OCI-LY7 (cell line): ENCODE measurements at regions not wholly inside any gene's neighbourhood (a gene's known extent, or its start where the extent isn't known, plus 50 kb on each side); places are given as distances from the start of the nearest gene placed in this dataset.

Source experiments
- BruUV-seq: library from RNA; stranded (reverse); fragments of 400-500 nt; replicated peaks from 2 replicates; lab custom pipeline; 2021; lab: Mats Ljungman, UMichigan
- CTCF ChIA-PET: fragments of 300-600 bp; sonication (Branson Sonifier 250); formaldehyde crosslinking; loops from one replicate; lab custom pipeline; 2022; ENCODE audit warnings: antibody characterized with exemption; ENCODE audit not compliant: unreplicated experiment; lab: Charles Lee
- POLR2A ChIA-PET: fragments of 300-600 bp; sonication (Branson Sonifier 250); formaldehyde crosslinking; loops from one replicate; lab custom pipeline; 2022; ENCODE audit warnings: antibody characterized with exemption; lab: Charles Lee
- DNase-seq: peaks from one replicate; pipeline ENCODE4 v3.0.0-alpha.2; 2015; ENCODE audit warnings: low spot score
- H2AFZ ChIP-seq: fragments of 200-600 bp; sonication (generic), shearing (Covaris generic); 2 replicates; pipeline ENCODE4 v1.6.1; 2014; ENCODE audit warnings: mild to moderate bottlenecking, antibody characterized with exemption, low read length, moderate library complexity
- H3K27ac ChIP-seq: fragments of 200-600 bp; sonication (generic); 2 replicates; pipeline ENCODE4 v1.5.1; 2014; ENCODE audit warnings: mixed run types, low read depth, mild to moderate bottlenecking, moderate library complexity, low read length, inconsistent platforms; ENCODE audit not compliant: poor library complexity, severe bottlenecking
- H3K36me3 ChIP-seq: fragments of 200-600 bp; sonication (generic); 2 replicates; pipeline ENCODE4 v1.6.1; 2014; ENCODE audit warnings: mild to moderate bottlenecking, antibody characterized with exemption, low read length, moderate library complexity, mixed read lengths; ENCODE audit not compliant: insufficient read depth
- H3K4me1 ChIP-seq: fragments of 200-600 bp; sonication (generic); 2 replicates; pipeline ENCODE4 v1.5.1; 2014; ENCODE audit warnings: mild to moderate bottlenecking, low read length; ENCODE audit not compliant: insufficient read depth, poor library complexity, severe bottlenecking
- H3K4me2 ChIP-seq: fragments of 200-600 bp; sonication (generic); 2 replicates; pipeline ENCODE4 v1.6.1; 2014; ENCODE audit warnings: mild to moderate bottlenecking, low read length
- H3K4me3 ChIP-seq: fragments of 200-600 bp; sonication (generic); 2 replicates; pipeline ENCODE4 v1.5.1; 2014; ENCODE audit warnings: mild to moderate bottlenecking, low read depth, low read length; ENCODE audit not compliant: poor library complexity, severe bottlenecking
- H3K79me2 ChIP-seq: fragments of 200-600 bp; sonication (generic); 2 replicates; pipeline ENCODE4 v1.6.1; 2016; ENCODE audit warnings: low read depth, mild to moderate bottlenecking, low read length, moderate library complexity, mixed read lengths; ENCODE audit not compliant: insufficient read depth
- H3K9me2 ChIP-seq: fragments of 200-600 bp; sonication (generic); 2 replicates; pipeline ENCODE4 v1.6.1; 2016; ENCODE audit warnings: mild to moderate bottlenecking, low read length, mixed read lengths; ENCODE audit not compliant: insufficient read depth
- H3K9me3 ChIP-seq: fragments of 200-600 bp; sonication (generic); 2 replicates; pipeline ENCODE4 v1.6.1; 2014; ENCODE audit warnings: mild to moderate bottlenecking, mixed run types, low read length, mixed read lengths
- H4K20me1 ChIP-seq: fragments of 200-600 bp; sonication (generic); 2 replicates; pipeline ENCODE4 v1.6.1; 2014; ENCODE audit warnings: mild to moderate bottlenecking, antibody characterized with exemption, low read length, moderate library complexity, mixed read lengths; ENCODE audit not compliant: insufficient read depth
- EZH2phosphoT487 ChIP-seq: fragments of 200-600 bp; sonication (generic); IDR thresholded peaks from 2 replicates; pipeline ENCODE4 v1.6.1; 2018; ENCODE audit warnings: low read depth, borderline replicate concordance, mild to moderate bottlenecking, mixed run types, antibody characterized with exemption, low read length, moderate library complexity, mixed read lengths
- intact Hi-C: fragments of 100-400 bp; cut with micrococcal nuclease; formaldehyde crosslinking; loops from one replicate; pipeline ENCODE4 v1.10.0; 2022; ENCODE audit not compliant: unreplicated experiment
- TF ChIP-seq, protein P1 (sequence below): fragments of 200-600 bp; sonication (generic); conservative IDR thresholded peaks from 2 replicates; pipeline ENCODE4 v1.5.1; 2014; ENCODE audit warnings: mild to moderate bottlenecking, antibody characterized with exemption, low read length, moderate library complexity, mixed read lengths

DNA sequence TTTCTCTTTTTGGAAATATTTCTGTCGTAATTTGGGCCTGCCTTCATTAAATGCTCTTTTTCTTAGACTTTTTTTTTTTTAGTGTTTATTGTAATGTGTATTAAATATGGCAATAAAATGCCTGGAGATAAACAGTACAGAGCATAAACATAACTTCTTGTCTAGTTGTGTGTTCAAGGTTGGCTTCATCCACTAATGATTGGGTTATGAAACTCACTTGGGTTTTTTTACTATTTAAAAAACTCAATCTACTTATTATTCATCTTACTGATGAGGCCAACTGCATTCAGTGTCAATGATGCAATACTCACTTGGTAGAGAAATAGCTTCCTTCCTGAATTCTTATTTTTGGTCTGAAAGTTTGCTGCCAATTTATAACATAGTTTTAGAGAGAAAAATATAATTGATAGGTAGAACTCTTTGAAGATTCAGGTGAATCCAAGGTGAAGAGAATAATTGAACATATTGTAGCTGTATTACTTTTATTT lies 144.2 kb upstream of the NABP1 start:
- ChIA-PET CTCF (interaction anchor here (1.1 kb wide), 1 partner anchor 25 kb away, joined by 3 read pairs; no protein-coding TSS in a partner anchor), POLR2A (no interaction called here)
- Histone ChIP-seq H3K4me2 (no peak overlapping the region), H3K79me2 (no peaks in the 10 kb centered on the region), H3K36me3 (no peaks in the 10 kb centered on the region), H2AFZ (no peak overlapping the region), H3K9me3 (no peaks in the 10 kb centered on the region), H3K4me3 (no peak overlapping the region), H3K4me1 (no peaks in the 10 kb centered on the region), H3K9me2 (no peaks in the 10 kb centered on the region), H3K27ac (no peak overlapping the region), H4K20me1 (no peaks in the 10 kb centered on the region)
- BruUV-seq: no TSS peak
- no peak for TF ChIP-seq EZH2phosphoT487
- TF ChIP-seq, protein P1, sequence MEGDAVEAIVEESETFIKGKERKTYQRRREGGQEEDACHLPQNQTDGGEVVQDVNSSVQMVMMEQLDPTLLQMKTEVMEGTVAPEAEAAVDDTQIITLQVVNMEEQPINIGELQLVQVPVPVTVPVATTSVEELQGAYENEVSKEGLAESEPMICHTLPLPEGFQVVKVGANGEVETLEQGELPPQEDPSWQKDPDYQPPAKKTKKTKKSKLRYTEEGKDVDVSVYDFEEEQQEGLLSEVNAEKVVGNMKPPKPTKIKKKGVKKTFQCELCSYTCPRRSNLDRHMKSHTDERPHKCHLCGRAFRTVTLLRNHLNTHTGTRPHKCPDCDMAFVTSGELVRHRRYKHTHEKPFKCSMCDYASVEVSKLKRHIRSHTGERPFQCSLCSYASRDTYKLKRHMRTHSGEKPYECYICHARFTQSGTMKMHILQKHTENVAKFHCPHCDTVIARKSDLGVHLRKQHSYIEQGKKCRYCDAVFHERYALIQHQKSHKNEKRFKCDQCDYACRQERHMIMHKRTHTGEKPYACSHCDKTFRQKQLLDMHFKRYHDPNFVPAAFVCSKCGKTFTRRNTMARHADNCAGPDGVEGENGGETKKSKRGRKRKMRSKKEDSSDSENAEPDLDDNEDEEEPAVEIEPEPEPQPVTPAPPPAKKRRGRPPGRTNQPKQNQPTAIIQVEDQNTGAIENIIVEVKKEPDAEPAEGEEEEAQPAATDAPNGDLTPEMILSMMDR: no peak
- DNase-seq: no peak
- intact Hi-C loops: no loop called here

DNA sequence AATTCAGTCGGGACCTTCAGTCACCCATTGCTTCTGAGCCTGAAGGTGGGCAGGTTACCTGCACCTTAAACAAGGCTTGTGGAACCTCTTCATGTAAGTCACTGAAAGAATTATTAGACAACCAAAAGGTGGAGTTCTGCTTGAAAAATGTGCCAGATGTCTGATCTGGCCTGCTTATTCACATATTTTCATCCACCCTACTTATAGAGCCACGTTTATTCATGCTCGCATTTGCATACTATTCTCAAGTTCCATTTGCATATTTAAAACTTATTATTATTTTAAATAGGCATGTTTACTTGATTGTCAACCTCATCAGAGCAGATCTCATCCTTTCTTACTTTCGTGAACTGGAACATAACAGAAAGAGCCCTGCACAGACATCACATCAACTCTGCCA lies 140.0 kb upstream of the NABP1 start:
- POLR2A ChIA-PET: no interaction called here
- Histone ChIP-seq H3K9me2 (no peaks in the 10 kb centered on the region), H3K27ac (no peak overlapping the region), H2AFZ (no peak overlapping the region), H3K9me3 (no peaks in the 10 kb centered on the region), H3K36me3 (no peaks in the 10 kb centered on the region), H3K4me1 (no peaks in the 10 kb centered on the region), H4K20me1 (no peaks in the 10 kb centered on the region), H3K4me3 (no peak overlapping the region), H3K4me2 (no peak overlapping the region), H3K79me2 (no peaks in the 10 kb centered on the region)
- no peak for DNase-seq
- no peak for TF ChIP-seq EZH2phosphoT487
- TF ChIP-seq, protein P1: no peak
- intact Hi-C loops: no loop called here
- CTCF ChIA-PET: no interaction called here
- BruUV-seq: no TSS peak

DNA sequence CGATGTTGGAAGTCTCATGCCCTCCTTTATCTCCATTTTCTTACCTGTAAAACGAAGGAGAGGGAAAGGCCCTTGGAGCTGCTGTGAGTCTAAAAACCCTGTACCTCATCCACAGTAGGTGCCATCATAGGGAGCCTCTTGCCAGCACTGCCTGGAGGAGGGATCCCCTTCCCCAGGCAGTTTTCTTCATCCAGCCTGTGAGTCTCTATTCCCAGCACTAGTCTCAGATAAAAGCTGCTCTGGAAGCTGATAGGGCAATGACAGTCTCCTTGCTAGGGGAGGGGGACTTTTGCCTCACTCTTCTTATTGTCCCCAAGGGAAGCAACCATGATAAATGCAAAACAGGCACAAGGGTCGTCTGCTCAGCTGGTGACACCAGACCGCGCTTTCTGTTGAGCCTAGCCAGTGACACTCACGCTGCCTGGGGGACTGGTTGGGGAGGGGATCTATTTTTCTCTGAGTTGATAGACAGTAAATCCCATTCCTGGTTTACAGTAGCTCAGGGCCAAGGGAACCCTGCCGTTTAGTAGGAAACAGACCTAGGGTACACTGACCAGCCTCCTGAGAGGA lies 139.5 kb upstream of the NABP1 start:
- no peak overlapping the region for H3K27ac ChIP-seq
- CTCF ChIA-PET: interaction anchor here (0.9 kb wide), 1 partner anchor 51 kb away, joined by 3 read pairs; no protein-coding TSS in a partner anchor
- no peak overlapping the region for H2AFZ ChIP-seq
- H3K79me2 ChIP-seq: no peaks in the 10 kb centered on the region
- POLR2A ChIA-PET: no interaction called here
- H3K4me1 ChIP-seq: no peaks in the 10 kb centered on the region
- intact Hi-C loops: no loop called here
- H3K36me3 ChIP-seq: no peaks in the 10 kb centered on the region
- no peaks in the 10 kb centered on the region for H3K9me3 ChIP-seq
- TF ChIP-seq, protein P1: no peak
- TF ChIP-seq EZH2phosphoT487: no peak
- BruUV-seq: no TSS peak
- no peaks in the 10 kb centered on the region for H3K9me2 ChIP-seq
- H3K4me2 ChIP-seq: no peak overlapping the region
- no peaks in the 10 kb centered on the region for H4K20me1 ChIP-seq
- H3K4me3 ChIP-seq: no peak overlapping the region
- no peak for DNase-seq
